Left renal pelvis (tissue), 4 donors: ENCODE measurements at regions not wholly inside any gene's neighbourhood (a gene's known extent, or its start where the extent isn't known, plus 50 kb on each side); places are given as distances from the start of the nearest gene placed in this dataset.

Experiments used
- DNase-seq, 4 donors: peaks; one replicate each; pipeline ENCODE4 v3.0.0-alpha.2; 2013; ENCODE audit warnings: low read depth in 4 of 4, low spot score in 3 of 4

DNA sequence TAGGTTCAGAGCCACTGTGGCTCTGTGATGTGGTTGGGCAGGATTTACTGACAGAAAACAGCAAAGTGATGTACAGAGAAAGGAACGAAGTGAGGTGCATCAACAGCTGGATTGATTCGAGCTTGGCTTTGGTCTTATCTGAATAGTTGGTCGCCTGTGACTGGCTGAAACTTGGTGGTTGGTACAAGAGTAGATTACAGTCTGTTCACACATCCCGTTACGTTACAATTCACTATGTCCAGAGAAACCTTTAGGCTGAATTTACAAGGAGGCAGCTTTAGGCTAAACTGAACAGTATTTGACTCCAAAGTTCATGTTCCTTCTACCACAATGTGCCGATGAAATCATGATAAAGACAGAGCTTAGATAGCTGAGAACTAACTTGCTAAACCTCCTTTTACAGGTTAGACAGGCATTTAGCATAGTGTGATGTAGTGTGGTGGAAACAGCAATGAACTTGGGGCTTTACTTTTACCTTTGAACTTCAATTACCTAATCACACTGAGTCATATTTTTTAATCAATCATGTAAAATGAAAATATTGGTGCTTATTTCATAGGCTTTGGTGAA, 210.2 kb upstream of the PUM3 start:
- DNase-seq = no peak

DNA sequence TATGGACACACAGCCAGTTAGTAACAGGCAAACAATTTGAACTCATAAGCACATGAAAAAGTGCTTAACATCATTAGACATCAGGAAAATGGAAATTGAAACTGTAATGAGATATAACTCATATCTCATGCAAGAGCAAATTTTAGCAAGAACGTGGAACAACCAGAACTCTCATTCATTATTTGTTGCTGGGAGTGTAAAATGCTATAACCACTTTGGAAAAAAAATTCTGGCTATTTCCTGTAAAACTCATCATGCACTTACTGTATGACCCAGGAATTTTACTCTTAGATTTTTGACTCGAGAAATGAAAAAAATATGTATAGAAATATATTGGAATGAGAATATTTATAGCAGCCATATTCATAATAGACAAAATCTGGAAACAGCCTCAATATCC, 205.7 kb upstream of the PUM3 start:
- DNase-seq = no peak

GRCh38 chr9:3047912-3048311, 204.0 kb upstream of the PUM3 start:
- no peak for DNase-seq

GRCh38 chr9:3045153-3045552, 201.3 kb upstream of the PUM3 start:
- DNase-seq = no peak

- DNase-seq = no peak
Observed at GRCh38 chr9:3043369-3043768, 199.5 kb upstream of the PUM3 start.

DNA sequence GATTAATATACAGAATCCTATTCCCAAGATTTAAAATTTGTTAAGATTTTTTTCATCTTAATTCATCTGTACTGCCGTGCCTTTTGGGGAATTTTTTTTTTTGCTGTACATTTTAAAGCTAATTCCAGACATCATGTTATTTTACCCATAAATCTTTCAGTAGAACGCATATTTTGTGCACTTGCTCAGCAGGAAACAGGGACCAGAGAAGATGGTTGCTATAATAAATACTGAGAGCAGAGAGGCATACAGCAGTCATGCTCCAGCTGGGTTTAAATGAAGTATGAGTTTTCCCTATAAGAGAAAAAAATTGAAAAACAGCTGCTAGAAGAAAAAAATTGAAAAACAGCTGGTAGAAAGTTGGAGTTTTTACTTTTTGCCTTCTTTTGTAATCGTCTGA, 196.9 kb upstream of the PUM3 start:
- no peak for DNase-seq

GRCh38 chr9:3036333-3036700, 192.4 kb upstream of the PUM3 start:
- DNase-seq = no peak

GRCh38 chr9:3035579-3036332, 191.9 kb upstream of the PUM3 start:
- DNase-seq = no peak

GRCh38 chr9:3032898-3033297, 189.0 kb upstream of the PUM3 start:
- no peak for DNase-seq

DNA sequence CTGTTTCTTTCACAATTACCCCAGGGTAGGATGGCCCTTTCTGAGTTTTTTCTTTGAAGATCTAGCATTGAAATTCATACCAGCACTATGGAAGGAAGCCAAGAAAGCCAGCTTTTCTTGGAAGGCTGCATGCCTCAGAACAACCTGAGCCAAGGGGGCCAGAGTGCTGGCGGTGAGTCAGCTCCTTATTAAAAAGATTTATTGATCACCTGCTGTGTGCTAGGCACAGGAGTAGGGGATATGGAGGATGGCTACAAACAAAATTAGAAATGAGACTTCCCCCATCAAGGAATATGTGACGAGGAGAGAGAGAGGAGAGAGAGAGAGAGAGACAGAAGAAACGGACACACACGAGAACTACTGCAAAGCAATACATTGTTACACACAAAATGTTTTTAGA, 184.6 kb upstream of the PUM3 start:
- DNase-seq = no peak

- no peak for DNase-seq
Observed at GRCh38 chr9:3027210-3027609, 183.3 kb upstream of the PUM3 start.

DNA sequence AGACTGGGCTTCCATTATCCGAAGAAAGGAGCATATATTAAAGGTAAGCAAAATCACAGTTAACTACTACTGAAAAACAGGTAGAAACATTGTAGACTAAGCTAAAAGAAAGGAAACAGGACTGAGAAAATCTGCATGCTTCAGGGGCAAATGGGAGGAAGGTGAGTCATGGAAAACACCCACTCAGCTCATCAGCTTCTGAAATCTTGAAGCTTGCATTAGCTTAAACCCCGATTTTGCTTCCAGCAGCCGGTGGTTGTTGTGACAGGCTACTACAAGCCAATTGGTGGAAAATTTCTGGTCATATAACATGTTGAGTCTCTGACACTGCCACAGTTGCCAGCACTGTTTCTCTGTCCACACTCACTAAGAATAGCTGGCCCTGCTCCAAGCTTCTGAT, 179.6 kb upstream of the PUM3 start:
- no peak for DNase-seq

DNA sequence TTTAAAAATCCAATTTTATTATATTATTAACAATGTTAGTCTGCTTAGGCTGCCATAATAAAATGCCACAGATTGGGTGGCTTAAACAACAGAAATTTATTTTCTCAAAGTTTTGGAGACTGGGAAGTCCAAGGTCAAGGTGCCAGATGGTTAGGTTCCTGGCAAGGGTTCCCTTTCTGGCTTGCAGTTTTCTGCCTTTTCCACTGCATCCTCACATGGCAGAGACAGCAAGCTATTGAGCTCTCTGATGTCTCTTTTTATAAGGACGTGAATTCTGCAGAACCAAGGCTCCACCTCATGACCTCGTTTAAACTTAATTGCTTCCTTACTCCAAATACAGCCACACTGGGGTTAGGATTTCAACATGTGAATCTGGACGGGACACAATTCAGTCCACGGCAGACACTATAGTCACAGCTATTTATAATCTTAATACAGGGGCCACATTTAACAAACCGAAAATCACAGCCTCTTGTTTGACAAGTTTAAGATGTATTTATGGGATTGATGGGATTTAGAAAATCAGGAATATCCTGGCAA, 174.9 kb upstream of the PUM3 start:
- no peak for DNase-seq

GRCh38 chr9:3018071-3018470, 174.2 kb upstream of the PUM3 start:
- no peak for DNase-seq

DNA sequence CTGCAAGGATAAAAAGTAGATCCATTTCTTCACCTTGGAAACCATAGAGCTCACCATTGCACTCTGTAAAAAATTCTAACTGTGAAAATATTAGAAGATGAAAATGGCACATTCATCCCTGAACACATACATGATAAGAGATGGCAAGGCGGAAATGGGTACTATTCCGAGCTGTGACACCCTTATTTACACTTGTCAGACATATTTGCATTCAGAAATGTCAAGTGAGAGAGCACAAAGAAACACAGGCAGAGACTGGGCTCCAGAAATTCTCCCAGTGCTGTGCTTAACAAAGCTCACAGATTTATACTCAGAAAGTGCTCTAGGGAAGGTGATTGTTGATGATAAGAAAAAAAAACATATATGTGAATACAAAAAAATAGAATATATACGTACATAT, 170.3 kb upstream of the PUM3 start:
- no peak for DNase-seq

- no peak for DNase-seq
Observed at GRCh38 chr9:3012842-3013241, 168.9 kb upstream of the PUM3 start.

GRCh38 chr9:3012245-3012644, 168.3 kb upstream of the PUM3 start:
- DNase-seq = no peak

GRCh38 chr9:3008091-3008490, 164.2 kb upstream of the PUM3 start:
- no peak for DNase-seq

GRCh38 chr9:3007326-3007725, 163.4 kb upstream of the PUM3 start:
- DNase-seq = no peak

GRCh38 chr9:3006851-3007250, 163.0 kb upstream of the PUM3 start:
- peak in 1 of 4 donors; percentile 3 for DNase-seq

DNA sequence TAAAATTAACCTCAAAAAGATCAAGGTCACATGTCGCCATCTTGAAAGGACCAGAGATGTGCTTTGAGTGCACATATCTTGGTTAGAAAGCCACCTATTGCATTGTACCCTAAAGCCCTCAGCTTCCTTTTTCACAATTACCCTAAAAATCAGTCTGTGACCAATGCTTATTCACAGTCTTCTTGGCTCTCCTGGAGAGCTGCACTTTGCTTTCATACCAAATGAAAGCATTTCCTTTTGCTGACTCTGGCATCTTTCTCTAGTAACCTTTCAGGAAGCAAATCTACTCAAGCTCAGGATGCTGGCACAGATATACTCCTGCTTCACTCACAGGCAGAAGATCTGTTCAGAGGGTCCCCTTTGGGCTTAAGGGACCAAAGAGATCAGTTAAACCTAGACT, 160.7 kb upstream of the PUM3 start:
- no peak for DNase-seq

DNA sequence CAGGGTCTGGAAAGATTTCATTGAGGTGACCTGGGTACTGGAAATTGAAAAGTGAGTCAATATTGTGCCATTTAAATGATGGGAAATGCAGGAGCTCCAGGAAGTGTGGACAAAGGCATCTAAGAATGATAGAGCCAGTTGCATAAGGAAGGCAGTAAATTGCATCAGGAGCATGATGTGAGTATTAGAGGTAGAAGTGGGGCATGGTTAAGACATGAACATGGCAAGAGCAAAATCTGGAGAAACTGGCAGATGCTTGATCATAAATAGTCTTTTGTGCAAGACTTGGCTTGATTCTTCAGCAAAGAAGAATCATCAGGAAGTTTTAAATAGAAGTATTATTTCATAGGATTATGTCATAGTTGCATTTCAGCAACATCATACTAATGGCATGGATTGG, 157.4 kb upstream of the PUM3 start:
- no peak for DNase-seq

DNA sequence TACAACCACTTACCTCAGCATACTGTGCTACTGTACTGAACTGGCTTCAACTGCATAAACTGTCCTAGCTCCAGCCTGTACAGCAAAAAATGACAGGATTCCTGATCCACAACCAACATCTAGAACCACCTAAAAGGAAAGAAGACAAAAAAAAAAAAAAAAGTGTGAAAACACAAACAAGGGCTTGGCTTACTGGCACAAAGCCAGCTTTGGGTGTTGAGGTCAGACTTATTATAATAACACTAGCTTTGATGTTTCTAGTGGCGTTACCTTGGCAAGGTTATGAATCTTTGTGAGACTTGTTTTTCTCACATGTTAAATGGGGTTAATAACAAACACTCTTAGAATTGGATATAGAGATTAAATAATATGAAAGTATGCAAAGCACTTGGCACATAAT, 148.5 kb upstream of the PUM3 start:
- no peak for DNase-seq
